ENCODE measurements at regions not wholly inside any gene's neighbourhood (a gene's known extent, or its start where the extent isn't known, plus 50 kb on each side); places are given as distances from the start of the nearest gene placed in this dataset.

GRCh38 chr18:61091379-61091778 lies 241.9 kb upstream of the CDH20 start:
- Histone ChIP-seq H3K27ac (ENCODE audit: insufficient read length, low read depth, low read length) (no peak overlapping the region), H2BK20ac (ENCODE audit: low read depth, low read length, poor library complexity, severe bottlenecking) (no peak overlapping the region), H3K23ac (ENCODE audit: insufficient read length, low read depth, low read length) (no peak overlapping the region), H2BK120ac (ENCODE audit: low read depth, low read length, poor library complexity, severe bottlenecking) (no peak overlapping the region), H3K9me3 (ENCODE audit: control insufficient read depth, low read depth, low read length) (no peaks in the 10 kb centered on the region), H4K91ac (ENCODE audit: insufficient read length, low read depth, low read length) (no peak overlapping the region), H3K79me2 (ENCODE audit: insufficient read depth, low read length) (no peaks in the 10 kb centered on the region), H4K20me1 (ENCODE audit: control insufficient read depth, insufficient read depth, insufficient read length) (no peaks in the 10 kb centered on the region), H3K27me3 (ENCODE audit: insufficient read depth, low read length) (no peaks in the 10 kb centered on the region), H2BK15ac (ENCODE audit: low read depth, low read length) (no peak overlapping the region), H3K4me1 (ENCODE audit: insufficient read depth, low read length) (no peaks in the 10 kb centered on the region), H3K23me2 (ENCODE audit: insufficient read length, low read depth, low read length, poor library complexity, severe bottlenecking) (no peaks in the 10 kb centered on the region), H4K8ac (replicated peaks; ENCODE audit: insufficient read length, low read depth, low read length) (no peak overlapping the region), H3K4ac (ENCODE audit: low read depth, low read length) (no peak overlapping the region), H2BK12ac (ENCODE audit: insufficient read length, low read depth, low read length) (no peak overlapping the region), H3K9ac (ENCODE audit: extremely low read depth, insufficient read length, low read length) (no peak overlapping the region), H2AFZ (ENCODE audit: low read length) (no peak overlapping the region), H3K56ac (ENCODE audit: insufficient read length, low read depth, low read length) (no peak overlapping the region), H2BK5ac (ENCODE audit: insufficient read length, low read length) (no peak overlapping the region), H3K4me2 (ENCODE audit: insufficient read depth, insufficient read length, low read length) (no peak overlapping the region), H2AK5ac (ENCODE audit: insufficient read length, low read length) (no peak overlapping the region), H3T11ph (ENCODE audit: low read length) (no peak overlapping the region), H3K79me1 (ENCODE audit: insufficient read depth, low read depth, low read length, poor library complexity, severe bottlenecking) (no peaks in the 10 kb centered on the region), H3K14ac (ENCODE audit: insufficient read depth, low read length) (no peak overlapping the region), H3K18ac (ENCODE audit: insufficient read length, low read depth, low read length) (no peak overlapping the region), H4K5ac (ENCODE audit: insufficient read length, low read depth, low read length) (no peak overlapping the region)
- H3K36me3 Mint-ChIP-seq (ENCODE audit: insufficient read depth in 1 of 3, low read depth in 3 of 3): no peaks in the 10 kb centered on the region
- H3K27me3 Mint-ChIP-seq (ENCODE audit: low read depth): no peaks in the 10 kb centered on the region
- no peaks in the 10 kb centered on the region for H3K9me3 Mint-ChIP-seq
- no peaks in the 10 kb centered on the region for H3K4me1 Mint-ChIP-seq
- H3K27ac Mint-ChIP-seq: no peak overlapping the region
- no CpG with 5 or more reads among the region's 1 CpG for WGBS (ENCODE audit: extremely low coverage, insufficient read length, low lambda C conversion rate)
- H3K4me3 Mint-ChIP-seq: no peak overlapping the region
- no peak for DNase-seq
- no peak for TF ChIP-seq CTCF (conservative IDR thresholded peaks at IDR 0.05)
